ENCODE measurements at regions not wholly inside any gene's neighbourhood (a gene's known extent, or its start where the extent isn't known, plus 50 kb on each side); places are given as distances from the start of the nearest gene placed in this dataset.
A peak's percentile ranks its signal among the peaks of the same experiment; 100 is the strongest.

DNA sequence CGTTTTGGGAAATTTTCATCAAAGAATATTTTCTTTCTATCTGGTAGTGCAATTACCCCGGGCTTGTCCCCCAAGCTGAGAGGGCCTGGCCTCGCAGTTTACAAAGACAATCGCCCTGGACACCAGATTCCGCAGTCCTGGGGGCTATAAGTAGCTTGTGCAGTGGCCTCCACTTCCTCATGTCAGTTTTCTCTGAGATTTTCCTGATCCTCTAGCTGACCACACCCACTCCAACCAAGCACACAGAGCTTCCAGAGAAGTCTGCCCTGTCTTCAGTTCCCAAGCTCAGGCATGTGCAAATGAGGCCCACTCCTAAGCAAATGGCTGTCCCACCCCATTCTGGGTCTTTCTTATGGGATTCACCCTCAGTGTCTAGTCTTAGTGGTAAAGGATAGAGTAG, 245.3 kb downstream of the MAFB start:
- no peak for DNase-seq

DNA sequence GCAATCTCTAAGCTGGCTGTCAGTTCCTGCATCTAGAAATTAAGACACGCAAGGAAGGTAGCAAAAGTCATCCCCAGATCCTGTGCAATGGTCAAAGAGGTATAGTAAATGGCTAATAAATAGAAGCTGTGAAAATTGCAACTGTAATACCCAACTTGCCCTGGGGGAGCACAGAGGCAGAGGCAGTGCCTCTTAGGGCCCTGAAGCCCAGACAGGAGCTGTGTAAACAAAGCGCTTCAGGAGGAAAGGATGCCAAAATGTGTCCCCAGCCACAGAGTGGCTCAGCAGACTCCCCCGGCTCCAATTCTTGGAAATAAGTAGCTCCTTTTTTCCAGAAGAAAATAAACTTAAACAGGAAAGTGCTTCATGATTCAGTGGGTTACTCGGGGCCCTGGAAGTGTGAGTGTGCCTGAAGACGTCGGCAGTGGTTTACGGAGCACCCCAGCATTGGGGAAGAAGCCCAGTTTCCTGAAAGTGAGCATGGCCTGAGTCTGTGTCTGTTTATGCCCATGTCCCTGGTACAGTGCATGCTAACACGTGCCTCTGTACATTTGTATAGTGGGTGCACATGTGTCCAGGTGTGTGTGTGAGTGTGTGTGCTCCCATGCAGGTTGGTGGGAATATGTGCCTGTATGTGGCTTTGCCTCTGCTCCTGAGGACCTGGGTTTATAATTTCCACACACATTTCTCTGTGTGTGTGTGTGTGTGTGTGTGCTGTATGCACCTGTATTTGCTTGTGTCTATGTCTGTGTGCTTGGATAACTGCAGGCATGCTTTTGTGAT, 246.7 kb downstream of the MAFB start:
- DNase-seq: no peak

DNA sequence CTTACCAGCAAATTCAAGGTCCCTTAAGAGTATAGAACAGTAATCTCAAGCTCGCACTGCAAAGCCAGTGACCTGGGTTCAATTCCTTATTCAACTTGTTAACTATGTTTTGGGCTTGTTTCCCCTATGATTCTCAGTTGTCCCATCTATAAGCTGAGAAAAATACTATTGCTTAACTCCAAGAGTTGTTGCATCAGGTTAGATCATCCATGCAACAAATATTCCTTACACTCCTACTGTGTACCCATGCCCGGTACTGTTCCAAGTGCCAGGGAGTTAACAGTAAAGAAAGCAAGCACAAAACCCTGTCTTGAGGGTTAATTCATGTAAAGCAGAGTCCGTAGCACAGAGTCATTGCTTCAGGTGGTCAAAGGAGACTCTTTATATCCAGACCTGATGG, 247.3 kb downstream of the MAFB start:
- DNase-seq: no peak

DNA sequence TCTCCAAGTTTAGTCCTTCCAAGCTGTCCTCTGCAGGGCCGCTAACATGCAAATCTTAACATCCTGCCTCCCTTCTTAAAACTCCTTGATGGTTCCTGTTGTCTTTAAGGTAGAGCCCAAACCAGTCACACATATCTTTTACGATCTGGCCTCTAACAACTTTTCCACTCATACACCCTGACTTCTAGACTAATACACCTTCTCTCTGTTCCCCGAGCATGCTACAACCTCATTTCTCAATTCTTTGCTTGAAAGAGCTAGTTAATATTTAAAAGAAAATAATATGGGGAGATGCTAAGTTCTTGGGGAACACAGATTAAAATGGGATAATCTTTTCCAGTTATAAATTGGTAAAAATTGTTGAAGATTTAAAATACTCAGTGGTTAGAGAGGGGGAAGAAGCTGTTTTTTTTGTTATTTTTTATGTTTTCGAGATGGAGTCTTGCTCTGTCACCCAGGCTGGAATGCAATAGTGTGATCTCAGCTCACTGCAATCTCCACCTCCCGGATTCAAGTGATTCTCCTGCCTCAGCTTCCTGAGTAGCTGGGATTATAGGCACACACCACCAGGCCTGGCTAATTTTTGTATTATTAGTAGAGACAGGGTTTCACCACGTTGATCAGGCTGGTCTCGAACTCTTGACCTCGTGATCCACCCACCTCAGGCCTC, 250.7 kb downstream of the MAFB start:
- peak; percentile 65 for DNase-seq

DNA sequence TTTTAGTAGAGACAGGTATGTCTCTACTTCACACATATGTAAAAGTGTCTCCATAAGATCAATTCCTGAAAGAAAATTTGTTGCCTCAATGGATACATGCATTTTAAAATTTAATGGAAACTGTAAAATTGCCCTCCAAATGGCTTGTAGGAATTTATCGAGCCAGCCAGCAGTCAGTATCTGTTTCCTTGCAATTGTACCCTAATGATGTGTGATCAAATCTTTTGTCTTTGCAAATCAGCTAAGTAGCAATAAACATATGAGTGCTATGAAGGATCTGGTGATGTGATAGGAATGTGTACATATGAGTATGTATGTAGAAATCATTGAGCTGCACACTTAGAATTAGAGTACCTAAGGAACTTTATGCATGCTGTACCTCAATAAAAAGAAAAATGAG, 253.0 kb downstream of the MAFB start:
- DNase-seq: no peak

DNA sequence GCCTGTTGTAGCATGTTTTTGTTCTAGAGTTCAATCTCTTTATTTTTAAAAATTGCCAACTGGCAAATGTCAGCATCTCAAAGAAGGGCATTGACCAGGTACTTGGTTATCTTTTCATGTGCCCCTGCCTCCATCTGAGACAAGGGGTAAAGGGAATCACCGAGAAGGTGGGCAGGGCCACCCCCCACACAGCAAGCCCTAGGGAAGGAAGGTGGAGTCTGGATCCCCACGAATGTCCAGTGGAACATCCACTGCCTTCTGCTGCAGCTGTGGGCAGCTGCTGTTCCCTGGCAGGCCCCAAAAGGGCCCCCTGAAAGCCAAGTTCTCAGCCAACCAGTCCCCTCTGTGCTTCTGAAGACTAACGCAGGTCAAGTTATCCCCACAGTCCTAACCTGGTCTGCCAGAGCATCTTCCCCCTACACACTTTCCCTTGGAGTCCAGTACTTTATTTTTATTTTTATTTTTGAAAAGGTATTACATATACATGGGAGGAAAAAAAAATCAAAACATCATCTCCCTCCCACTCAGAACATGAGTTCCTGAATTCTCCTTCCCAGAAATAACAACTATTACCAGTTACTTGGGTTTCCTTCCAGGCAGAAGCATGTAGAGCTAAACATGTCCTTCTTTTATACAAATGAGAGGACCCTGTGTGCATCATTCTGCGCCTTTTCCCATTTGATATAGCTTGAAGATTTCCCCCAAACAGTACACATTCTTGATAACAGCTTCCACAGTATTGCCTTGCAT, 253.7 kb downstream of the MAFB start:
- DNase-seq: no peak

DNA sequence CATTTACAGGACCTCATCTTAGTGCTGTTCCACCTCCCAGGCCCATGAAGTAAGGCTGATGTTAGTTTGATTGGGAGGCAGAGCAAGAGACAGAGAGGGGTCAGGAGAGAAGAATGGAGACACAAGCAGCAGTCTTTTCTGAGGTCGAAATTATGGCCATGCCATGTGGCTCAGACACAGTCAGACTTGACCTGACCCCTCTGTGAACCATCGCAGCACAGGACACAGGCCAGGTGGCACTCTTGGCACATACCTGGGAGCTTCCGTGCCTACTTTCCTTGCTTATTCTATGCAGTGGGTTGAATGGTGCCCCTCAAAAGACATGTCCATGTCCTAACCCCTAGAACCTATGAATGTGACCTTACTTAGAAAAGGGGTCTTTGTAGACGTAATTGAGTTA, 254.9 kb downstream of the MAFB start:
- DNase-seq: no peak

DNA sequence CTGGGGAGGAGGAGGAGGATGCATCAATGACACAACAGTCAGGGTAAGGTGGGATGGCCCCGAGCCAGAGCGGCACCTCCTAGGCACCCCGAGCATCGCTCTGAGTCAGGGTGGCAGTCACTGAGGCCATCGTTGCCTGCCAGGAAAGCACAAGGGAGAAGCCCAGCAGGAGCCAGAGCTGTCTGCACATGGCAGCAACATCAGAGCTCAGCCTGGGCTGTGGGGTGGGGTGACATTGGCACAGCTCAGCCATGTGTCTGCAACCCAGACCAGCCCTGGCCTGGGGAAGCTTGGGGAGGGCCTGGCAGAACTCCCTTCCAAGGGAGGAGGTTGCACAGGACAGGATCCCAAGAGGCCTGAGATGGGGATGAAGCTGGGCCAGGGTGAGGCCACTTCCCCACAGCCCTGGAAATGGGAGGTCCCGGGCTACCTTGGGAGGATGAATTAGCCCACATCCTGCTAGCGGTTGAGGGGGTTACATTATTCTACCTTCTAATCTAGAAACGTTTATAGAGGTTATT, 255.6 kb downstream of the MAFB start:
- no peak for DNase-seq

DNA sequence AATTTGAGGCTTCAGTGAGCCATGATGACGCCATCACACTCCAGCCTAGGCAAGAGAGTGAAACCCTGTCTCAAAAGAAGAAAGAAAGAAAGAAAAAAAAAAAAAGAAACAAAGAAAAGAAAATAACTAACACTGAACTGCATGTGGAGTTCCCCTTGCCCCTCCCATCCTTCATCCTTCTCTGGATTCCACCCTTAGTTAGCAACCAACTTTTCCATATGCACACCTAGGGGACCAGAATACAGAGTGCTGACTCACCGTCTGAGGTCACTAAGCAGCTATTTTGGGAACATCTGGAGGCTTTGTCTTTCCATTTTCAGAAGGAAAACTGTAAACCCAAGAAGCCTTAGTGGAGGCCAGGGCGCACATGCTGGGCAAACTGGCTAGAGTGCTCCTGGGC, 257.4 kb downstream of the MAFB start:
- no peak for DNase-seq

DNA sequence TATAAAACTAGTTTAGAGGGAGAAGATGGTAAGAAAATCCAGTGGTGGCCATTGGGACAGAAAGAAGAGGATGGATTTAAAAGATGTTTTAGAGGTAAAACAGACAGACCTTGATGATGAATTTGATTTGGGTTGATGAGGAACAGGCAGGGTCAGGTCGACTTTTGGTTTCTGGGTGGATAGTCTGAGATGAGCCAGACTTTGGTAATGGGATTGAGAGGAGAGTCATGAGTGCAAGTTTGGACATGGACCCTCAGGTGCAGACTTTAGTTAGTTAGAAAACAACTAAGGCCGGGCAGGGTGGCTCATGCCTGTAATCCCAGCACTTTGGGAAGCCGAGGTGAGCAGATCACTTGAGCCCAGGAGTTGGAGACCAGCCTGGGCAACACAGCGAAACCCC, 257.9 kb downstream of the MAFB start:
- DNase-seq: no peak

DNA sequence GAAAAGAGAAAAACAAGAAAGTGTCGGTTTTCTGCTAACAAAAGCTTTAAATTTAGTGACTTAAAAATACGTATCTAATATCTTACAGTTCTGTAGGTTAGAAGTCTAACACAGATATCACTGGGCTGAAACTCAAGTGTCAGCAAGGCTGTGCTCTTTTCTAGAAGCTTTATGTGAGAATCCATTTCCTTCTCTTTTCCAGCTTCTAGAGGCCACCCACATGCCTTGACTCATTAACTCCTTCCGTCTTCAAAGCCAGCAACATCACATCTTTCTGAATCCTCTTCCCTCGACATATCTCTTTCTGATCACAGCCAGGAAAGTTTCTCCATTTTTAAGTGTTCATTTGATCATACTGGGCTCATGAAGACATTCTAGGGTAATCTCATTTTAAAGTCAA, 262.0 kb downstream of the MAFB start:
- DNase-seq: no peak

DNA sequence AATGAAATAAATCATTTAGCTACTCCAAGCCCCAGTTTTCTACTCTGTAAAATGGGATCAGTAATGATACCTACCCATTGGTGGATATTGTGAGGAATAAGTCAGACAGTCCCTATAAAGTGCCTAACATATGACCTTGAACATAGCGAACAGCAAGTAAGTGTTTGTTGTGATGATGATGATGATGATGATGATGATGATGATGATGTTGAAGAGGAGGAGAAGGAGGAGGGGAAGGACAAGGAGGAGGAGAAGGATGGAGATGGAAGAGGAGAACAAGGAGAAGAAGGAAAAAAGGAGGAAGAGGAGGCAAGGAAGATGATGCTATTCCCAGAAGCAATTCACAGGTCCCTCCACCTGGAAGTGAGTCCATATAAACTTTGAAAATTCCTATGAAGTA, 264.3 kb downstream of the MAFB start:
- no peak for DNase-seq

DNA sequence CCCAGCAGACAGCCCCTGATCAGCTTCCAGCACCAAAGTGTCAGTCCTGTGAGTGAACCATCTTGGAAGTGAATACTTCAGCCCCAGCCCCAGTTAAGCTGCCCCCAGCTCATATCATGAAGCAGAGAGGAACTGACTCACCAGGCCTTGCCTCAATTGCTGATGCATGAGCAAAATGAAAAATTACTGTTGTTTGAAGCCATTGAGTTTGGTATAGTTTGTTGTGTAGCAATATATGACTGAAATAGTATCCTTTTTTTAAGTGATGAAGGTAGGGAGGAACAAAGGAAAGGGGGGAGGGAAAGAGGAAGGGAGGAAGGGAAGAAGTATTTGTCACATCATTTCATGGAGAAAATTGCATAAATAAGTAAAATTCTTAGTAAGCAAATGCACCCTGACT, 266.4 kb downstream of the MAFB start:
- no peak for DNase-seq

DNA sequence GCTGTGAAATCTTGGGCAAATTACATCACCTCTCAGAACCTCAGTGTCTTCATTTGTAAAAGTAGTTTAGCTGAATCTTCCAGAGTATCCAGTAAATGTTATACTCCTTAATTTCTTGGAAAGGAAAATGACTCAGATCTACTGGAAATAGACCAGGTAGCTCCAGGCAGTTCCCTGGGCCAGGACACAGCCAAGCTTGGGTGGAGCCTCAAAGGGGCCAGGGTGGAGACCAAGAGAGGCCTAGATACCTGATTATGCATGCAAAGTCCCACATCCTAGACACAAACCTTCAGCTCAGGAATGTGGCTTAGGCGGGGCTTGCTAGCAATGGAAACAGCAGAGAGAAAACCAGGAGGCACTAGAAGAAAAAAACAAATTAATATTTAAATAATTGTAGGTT, 272.8 kb downstream of the MAFB start:
- DNase-seq: no peak

DNA sequence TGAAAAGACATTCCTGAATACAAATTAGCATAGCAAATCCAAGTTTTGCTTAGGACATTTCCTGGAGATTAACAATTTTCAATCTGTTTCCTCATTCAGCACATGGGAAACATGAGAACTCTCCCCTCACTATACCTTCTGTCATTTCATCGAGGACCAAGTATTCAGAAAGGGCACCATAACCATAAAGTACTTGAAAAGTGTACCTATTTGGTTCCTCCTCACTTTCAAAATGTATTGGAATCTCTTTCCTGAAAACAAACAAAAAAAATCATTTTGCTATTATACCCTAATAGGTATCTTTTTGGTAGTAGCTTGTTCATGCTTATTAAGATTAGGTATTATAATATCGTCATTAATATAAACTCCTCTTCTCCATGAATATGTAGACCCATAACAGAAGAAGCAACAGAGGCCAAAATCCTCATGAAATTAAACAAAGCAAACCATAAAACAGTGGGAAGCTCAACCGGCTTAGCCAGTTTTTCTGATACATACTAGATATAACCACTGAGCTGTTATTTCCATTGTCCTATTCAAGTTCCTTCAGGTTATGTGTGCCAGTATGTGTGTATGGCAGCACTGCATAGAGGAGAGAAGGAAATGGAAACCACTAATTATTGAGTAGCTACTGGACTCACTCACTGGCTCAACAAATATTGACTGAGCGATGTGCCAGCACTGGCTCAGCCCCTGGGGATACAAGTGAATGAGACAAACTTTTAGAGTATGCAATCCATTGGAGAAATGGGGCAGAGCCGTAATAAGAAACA, 274.0 kb downstream of the MAFB start:
- no peak for DNase-seq

DNA sequence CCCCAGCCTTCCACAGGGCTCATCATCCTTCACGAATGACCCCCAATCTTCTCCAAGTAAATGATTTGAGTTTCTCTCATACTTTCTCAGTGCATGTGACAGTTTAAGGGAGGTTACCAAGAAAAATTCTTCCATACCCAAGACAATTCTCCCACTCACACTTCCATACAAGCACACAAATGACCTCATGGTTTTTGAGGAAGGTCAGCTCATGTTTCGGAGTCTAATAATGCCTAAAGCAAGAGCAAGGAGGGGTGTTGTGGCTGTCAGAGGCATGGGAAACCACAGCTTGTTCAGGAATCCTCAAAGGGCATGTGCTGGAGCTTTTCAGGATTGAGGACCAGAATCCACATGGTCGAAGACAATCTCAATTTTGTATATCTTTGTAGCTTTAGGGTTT, 279.0 kb downstream of the MAFB start:
- no peak for DNase-seq

DNA sequence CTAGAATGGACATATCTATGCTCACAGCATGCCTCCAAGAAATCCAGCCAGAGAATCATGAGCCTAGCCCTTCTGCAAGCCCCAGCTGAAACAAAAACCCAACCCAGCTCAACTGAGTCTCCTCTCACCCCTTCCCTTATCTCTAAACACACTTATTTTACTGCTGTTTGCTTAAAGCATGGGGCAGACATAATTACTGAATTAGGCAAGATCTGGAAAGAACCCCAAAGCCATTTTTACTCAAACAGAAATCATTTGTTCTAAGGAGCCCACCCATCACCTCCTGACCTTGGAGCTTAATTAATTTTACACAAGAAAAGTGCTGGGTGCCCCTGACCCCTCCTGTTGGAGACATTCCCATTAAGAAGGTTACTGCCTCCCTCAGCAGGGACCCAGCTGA, 291.6 kb downstream of the MAFB start:
- DNase-seq: no peak

DNA sequence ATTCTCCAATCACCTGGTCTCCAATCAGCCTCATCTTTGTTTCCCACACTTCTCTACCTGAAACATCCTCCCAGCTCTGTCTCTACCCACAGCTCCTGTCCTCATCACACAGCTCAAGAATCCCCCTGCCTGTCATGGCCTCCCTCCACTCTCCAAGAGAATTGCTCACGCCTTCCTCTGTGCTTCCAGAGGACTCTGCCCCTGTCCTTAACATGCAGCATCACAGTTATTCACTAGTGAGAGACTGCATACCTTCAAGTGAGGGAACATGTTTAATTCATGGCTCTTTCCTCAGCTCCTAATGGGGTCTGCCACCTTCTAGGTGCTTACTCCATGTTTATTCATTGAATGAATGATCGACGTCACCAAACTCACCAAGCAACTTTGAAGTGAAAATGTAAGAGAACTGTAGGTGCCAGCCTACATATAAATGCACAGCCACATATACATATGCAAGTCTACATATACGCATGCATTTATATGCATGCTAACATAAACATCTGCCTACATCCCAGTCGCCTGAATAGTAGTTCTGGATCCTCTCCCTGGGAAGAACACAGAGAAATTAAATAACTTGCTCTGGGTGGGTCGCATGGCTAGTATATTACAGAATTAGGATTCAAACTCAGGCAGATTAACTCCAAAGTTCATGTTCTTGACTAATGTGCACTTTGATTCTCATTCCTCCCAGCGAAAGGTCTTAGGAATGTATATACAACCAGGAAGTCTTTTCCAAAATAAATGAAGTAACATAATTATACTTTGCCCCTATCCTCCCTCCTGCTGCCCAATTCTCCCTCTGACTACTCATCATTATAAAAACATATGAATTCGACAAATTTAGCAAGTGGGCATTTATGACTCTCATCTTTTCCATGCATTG, 295.6 kb downstream of the MAFB start:
- no peak for DNase-seq

DNA sequence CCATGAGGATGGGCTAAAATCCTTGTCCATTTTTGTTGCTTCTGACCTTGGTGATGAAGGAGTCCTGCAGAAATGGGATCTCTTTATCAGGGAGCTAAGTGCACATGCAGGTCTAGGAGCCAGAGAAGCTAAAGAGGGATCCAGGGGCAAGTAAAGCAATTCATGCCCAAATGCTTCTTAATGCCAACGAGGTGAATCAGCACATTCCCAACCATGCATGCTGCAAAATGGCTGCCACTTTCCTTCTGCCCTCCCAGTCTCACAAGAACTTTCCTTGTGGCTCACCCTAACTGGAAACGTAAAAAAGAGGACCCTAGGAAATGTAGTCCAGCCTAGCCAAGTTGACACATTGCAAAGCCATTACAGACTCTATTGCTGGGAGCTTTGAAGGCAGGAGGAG, 298.4 kb downstream of the MAFB start:
- DNase-seq: no peak

DNA sequence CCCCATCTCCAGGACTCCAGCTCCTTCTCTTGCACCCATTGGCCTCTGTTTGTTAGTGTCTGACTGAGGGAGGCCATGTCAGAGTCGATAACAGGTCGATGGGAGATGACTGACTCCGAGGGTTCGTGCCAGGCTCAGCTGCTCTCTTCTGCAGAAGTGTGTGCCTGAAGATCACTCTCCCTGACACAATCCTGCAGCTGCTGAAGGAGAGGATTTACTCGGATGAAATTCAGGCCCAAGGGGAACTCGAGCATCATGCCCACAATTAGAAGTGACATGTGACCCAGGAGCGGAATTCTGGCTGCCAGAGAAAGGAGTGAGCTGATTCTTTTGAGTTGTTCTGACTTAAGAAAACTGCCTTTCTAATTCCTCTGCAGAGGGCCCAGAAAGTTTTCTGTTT, 318.2 kb downstream of the MAFB start:
- DNase-seq: no peak

DNA sequence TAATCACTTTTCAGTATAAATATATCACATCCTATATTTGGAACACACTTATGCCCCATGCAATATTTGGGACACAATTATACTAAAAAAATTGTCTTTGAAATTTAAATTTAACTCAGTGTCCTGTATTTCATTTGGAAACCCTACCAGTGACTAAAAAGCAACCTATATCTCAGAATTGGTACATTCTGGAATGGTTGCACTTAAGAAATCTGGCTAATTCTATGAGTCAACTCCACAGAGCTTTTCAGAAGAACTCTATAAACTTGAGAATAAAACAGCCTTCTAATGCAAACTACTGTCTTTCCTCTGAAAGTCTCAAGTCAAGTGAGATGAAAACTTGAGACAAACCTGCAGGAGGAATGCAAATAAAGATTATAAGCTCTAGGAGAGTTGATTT, 320.2 kb downstream of the MAFB start:
- no peak for DNase-seq

DNA sequence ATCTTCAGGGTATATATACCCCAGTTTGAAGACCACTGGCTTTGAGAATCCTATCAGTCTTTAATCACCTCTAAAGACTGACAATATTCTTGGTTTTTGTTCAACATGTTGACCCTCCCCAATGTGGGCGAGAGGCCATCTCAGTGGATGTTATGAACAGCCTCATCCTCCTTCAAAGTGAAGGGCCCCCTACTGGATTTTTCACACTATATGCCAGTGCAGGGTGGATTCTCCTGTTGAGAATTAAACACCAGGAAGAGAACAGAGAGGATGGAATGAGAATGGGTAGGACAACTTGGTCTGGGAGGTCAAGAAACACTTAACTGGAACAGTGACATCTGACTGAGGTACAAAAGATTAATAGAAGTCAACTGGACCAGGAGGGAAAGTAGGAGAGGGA, 327.1 kb downstream of the MAFB start:
- DNase-seq: no peak

Measured in kidney glomerular epithelial cell (primary cell).